SK-N-SH (cell line): ENCODE measurements at regions not wholly inside any gene's neighbourhood (a gene's known extent, or its start where the extent isn't known, plus 50 kb on each side); places are given as distances from the start of the nearest gene placed in this dataset.

Source experiments
- CTCF ChIA-PET: fragments of 300-600, 350-600 bp; formaldehyde crosslinking; extraction: SDS; loops from one replicate; lab custom pipeline; 2021; lab: Yijun Ruan, JAX
- POLR2A ChIA-PET: fragments of 350-600 bp; sonication (Branson Sonifier 250); formaldehyde crosslinking; extraction: SDS; loops from one replicate; lab custom pipeline; 2020; ENCODE audit warnings: antibody characterized with exemption, inconsistent platforms; lab: Yijun Ruan, JAX
- DNase-seq: peaks from one replicate; pipeline ENCODE4 v3.0.0; 2012
- H2AFZ ChIP-seq: fragments of 200-600 bp; sonication (generic); 2 replicates; pipeline ENCODE4 v1.8.1; 2016; ENCODE audit warnings: antibody characterized with exemption, mild to moderate bottlenecking, low read depth
- H3F3A ChIP-seq: fragments of 200-600 bp; sonication (generic); replicated peaks from 2 replicates; pipeline ENCODE3; 2016; ENCODE audit warnings: antibody characterized with exemption, mild to moderate bottlenecking; ENCODE audit not compliant: insufficient read depth
- H3K27ac ChIP-seq, 2 experiments: fragments of 200-500 bp in 1 of 2; fragments of 200-600 bp in 1 of 2; sonication (Bioruptor generic) in 1 of 2; sonication (generic), shearing (Covaris generic) in 1 of 2; 2 replicates each; pipeline versions ENCODE4 v1.5.1 to v1.6.1; 2014 to 2016; ENCODE audit warnings: low read depth in 2 of 2, inconsistent platforms in 1 of 2, low read length in 1 of 2, mild to moderate bottlenecking in 1 of 2, mixed read lengths in 1 of 2
- H3K27me3 ChIP-seq: fragments of 200-600 bp; sonication (generic), shearing (Covaris generic); 2 replicates; pipeline ENCODE4 v1.6.1; 2016; ENCODE audit warnings: mixed run types; ENCODE audit not compliant: insufficient read depth
- H3K36me3 ChIP-seq, 2 experiments: fragments of 200-500 bp in 1 of 2; fragments of 200-600 bp in 1 of 2; sonication (Bioruptor generic) in 1 of 2; sonication (generic) in 1 of 2; replicated peaks in 1 of 2; 2 replicates each; pipeline versions ENCODE3 to v1.5.1; 2014 to 2016; ENCODE audit warnings: low read length in 1 of 2, mild to moderate bottlenecking in 1 of 2; ENCODE audit not compliant: insufficient read depth in 2 of 2, control insufficient read depth in 1 of 2
- H3K4me1 ChIP-seq, 2 experiments: fragments of 200-500 bp in 1 of 2; fragments of 200-600 bp in 1 of 2; sonication (Bioruptor generic) in 1 of 2; sonication (generic), shearing (Covaris generic) in 1 of 2; 2 replicates each; pipeline versions ENCODE4 v1.5.1 to v1.6.1; 2014 to 2016; ENCODE audit warnings: low read depth in 1 of 2, low read length in 1 of 2, mixed run types in 1 of 2; ENCODE audit not compliant: insufficient read depth in 2 of 2, control insufficient read depth in 1 of 2
- H3K4me2 ChIP-seq: fragments of 200-600 bp; sonication (generic), shearing (Covaris generic); 2 replicates; pipeline ENCODE4 v1.6.1; 2017; ENCODE audit warnings: mixed run types
- H3K4me3 ChIP-seq, 2 experiments: fragments of 200-500 bp in 1 of 2; fragments of 200-600 bp in 1 of 2; sonication (Bioruptor generic) in 1 of 2; sonication (generic), shearing (Covaris generic) in 1 of 2; 2 replicates each; pipeline versions ENCODE4 v1.5.1 to v1.8.1; 2014 to 2016; ENCODE audit warnings: low read depth in 2 of 2, inconsistent platforms in 1 of 2, low read length in 1 of 2, mild to moderate bottlenecking in 1 of 2, mixed read lengths in 1 of 2, moderate library complexity in 1 of 2
- H3K79me2 ChIP-seq: fragments of 200-600 bp; sonication (generic); 2 replicates; pipeline ENCODE4 v1.8.1; 2017; ENCODE audit warnings: mild to moderate bottlenecking; ENCODE audit not compliant: insufficient read depth
- H3K9ac ChIP-seq: fragments of 200-600 bp; sonication (generic); 2 replicates; pipeline ENCODE4 v1.6.1; 2017; ENCODE audit warnings: mixed run types
- H3K9me2 ChIP-seq: fragments of 200-600 bp; sonication (generic); 2 replicates; pipeline ENCODE4 v1.6.1; 2017; ENCODE audit warnings: mixed run types
- H3K9me3 ChIP-seq: fragments of 200-600 bp; sonication (generic); 2 replicates; pipeline ENCODE4 v1.6.1; 2017; ENCODE audit warnings: mixed run types, mild to moderate bottlenecking, moderate library complexity
- H4K20me1 ChIP-seq: fragments of 200-600 bp; sonication (generic); 2 replicates; pipeline ENCODE4 v1.6.1; 2017; ENCODE audit warnings: mild to moderate bottlenecking, mixed run types; ENCODE audit not compliant: insufficient read depth
- CTCF ChIP-seq: fragments of 200-600 bp; sonication (generic); IDR thresholded peaks from 2 replicates; pipeline ENCODE4 v1.6.1; 2017; ENCODE audit warnings: antibody characterized with exemption, mild to moderate bottlenecking, moderate library complexity
- FOXM1 ChIP-seq: IDR thresholded peaks from 2 replicates; pipeline ENCODE4 v1.4.0; 2012; ENCODE audit warnings: low read depth, mild to moderate bottlenecking
- GABPA ChIP-seq: IDR thresholded peaks from 2 replicates; pipeline ENCODE4 v1.4.0; 2012; ENCODE audit warnings: low read depth, mild to moderate bottlenecking
- MXI1 ChIP-seq: IDR thresholded peaks from 2 replicates; pipeline ENCODE4 v1.6.1; 2012; ENCODE audit warnings: mild to moderate bottlenecking, low read depth, low read length, improper control_type of control experiment
- RCOR1 ChIP-seq: fragments of 150-350 bp; IDR thresholded peaks from 2 replicates; pipeline ENCODE4 v1.6.1; 2017; ENCODE audit warnings: antibody characterized with exemption, low read length
- RFX5 ChIP-seq: IDR thresholded peaks from 2 replicates; pipeline ENCODE4 v1.6.1; 2012; ENCODE audit warnings: mild to moderate bottlenecking, improper control_type of control experiment, low read length
- SMC3 ChIP-seq: IDR thresholded peaks from 2 replicates; pipeline ENCODE4 v1.6.1; 2012; ENCODE audit warnings: low read depth, low read length, improper control_type of control experiment
- USF1 ChIP-seq: IDR thresholded peaks from 2 replicates; pipeline ENCODE4 v1.4.0; 2012; ENCODE audit warnings: low read depth, borderline replicate concordance
- USF2 ChIP-seq: fragments of 150-350 bp; IDR thresholded peaks from 2 replicates; pipeline ENCODE4 v1.6.1; 2017; ENCODE audit warnings: antibody characterized with exemption, low read length, low read depth, borderline replicate concordance
- ZBTB33 ChIP-seq: IDR thresholded peaks from 2 replicates; pipeline ENCODE4 v1.4.0; 2012; ENCODE audit warnings: low read depth, borderline replicate concordance
- WGBS: methylation state at CpG from one replicate; pipeline ENCODE4 v1.1.6; 2017; ENCODE audit warnings: low lambda C conversion rate; 5-methylcytosine and 5-hydroxymethylcytosine counted together

GRCh38 chr4:132593717-132594400, 555.2 kb upstream of the PCDH10 start:
- Histone ChIP-seq H2AFZ (no peak overlapping the region), H3K4me1 (no peaks in the 10 kb centered on the region), H3K36me3 (no peaks in the 10 kb centered on the region), H3K27ac (no peak overlapping the region), H3K9me2 (no peaks in the 10 kb centered on the region), H3K9me3 (no peaks in the 10 kb centered on the region), H3K9ac (no peak overlapping the region), H3F3A (no peaks in the 10 kb centered on the region), H3K27me3 (no peaks in the 10 kb centered on the region), H4K20me1 (no peaks in the 10 kb centered on the region), H3K4me3 (no peak overlapping the region), H3K79me2 (no peaks in the 10 kb centered on the region), H3K4me2 (no peak overlapping the region)
- ChIA-PET POLR2A (no interaction called here), CTCF (interaction anchor here (1.0 to 1.4 kb wide), 2 partner anchors 20 to 48 kb away, joined by 3 read pairs; no protein-coding TSS in a partner anchor)
- TF ChIP-seq RFX5 (no peak), USF1 (no peak), FOXM1 (no peak)
- 2% methylated on average over 4 of the region's 4 CpGs for WGBS
- no peak for DNase-seq

- H4K20me1 ChIP-seq, result no peaks in the 10 kb centered on the region
- H2AFZ ChIP-seq, result no peak overlapping the region
- no peak for DNase-seq
- H3K79me2 ChIP-seq, result no peaks in the 10 kb centered on the region
- no peaks in the 10 kb centered on the region for H3K9me3 ChIP-seq
- H3K4me3 ChIP-seq, result no peak overlapping the region
- CTCF ChIA-PET, result no interaction called here
- no peak overlapping the region for H3K4me2 ChIP-seq
- H3K4me1 ChIP-seq, result no peaks in the 10 kb centered on the region
- H3K9ac ChIP-seq, result no peak overlapping the region
- WGBS, result 0% methylated on average over 1 of the region's 1 CpG
- no peak for TF ChIP-seq CTCF
- no peak for TF ChIP-seq GABPA
- no peak for TF ChIP-seq RCOR1
- TF ChIP-seq SMC3, result no peak
- TF ChIP-seq MXI1, result no peak
- TF ChIP-seq USF2, result no peak
- TF ChIP-seq ZBTB33, result no peak
- no peaks in the 10 kb centered on the region for H3K36me3 ChIP-seq
- H3K27me3 ChIP-seq, result no peaks in the 10 kb centered on the region
- H3K27ac ChIP-seq, result no peak overlapping the region
- no peaks in the 10 kb centered on the region for H3F3A ChIP-seq
- H3K9me2 ChIP-seq, result no peaks in the 10 kb centered on the region
- POLR2A ChIA-PET, result no interaction called here
These were observed 552.9 kb upstream of the PCDH10 start for GRCh38 chr4:132596186-132596585.
